ENCODE measurements at regions not wholly inside any gene's neighbourhood (a gene's known extent, or its start where the extent isn't known, plus 50 kb on each side); places are given as distances from the start of the nearest gene placed in this dataset.

DNA sequence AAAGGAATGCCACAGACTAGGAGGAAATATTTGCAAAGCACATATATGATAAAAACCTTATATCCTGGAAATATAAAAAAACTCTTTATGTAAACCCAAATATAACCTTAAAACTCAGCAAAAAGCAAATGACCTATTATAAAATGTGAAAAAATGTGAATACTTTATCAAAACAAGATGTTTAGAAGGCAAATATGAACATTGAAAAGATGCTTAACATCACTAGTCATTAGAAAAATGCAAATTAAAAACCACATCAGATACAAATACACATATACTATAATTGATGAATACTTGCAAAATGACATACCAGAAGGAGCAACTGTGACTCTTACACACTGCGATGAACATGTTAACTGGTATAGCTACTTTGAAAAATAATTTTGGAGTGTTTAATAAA lies 511.2 kb upstream of the LRRC4C start:
- Mint-ChIP-seq H3K36me3 (ENCODE audit: low read depth) (no peaks in the 10 kb centered on the region), H3K4me3 (no peak overlapping the region), H3K27ac (no peak overlapping the region), H3K27me3 (ENCODE audit: insufficient read depth) (no peaks in the 10 kb centered on the region), H3K9me3 (peaks cover 13% of the 10 kb centered on the region), H3K4me1 (ENCODE audit: low read depth) (no peaks in the 10 kb centered on the region)
- intact Hi-C loops (cut with micrococcal nuclease) = no loop called here
- no peak for DNase-seq (ENCODE audit: low spot score)

DNA sequence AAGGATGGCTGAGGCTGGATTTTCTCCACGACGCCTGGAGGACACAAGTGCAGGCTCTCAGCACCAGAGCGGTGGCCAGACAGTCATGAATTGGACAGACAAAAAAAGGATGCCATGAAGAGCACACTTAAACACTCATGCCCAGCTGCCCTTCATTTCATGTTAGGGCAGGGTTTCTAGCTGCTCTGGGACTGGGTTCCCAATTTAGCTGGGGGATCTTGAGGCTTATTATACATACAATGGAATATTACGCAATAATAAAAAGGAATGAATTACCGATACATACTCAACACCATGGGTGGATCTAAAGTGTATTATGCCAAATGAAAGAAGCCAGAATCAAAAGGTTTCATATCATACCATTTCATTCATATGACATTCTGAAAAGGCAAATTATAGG lies 512.1 kb upstream of the LRRC4C start:
- Mint-ChIP-seq H3K36me3 (ENCODE audit: low read depth) (no peaks in the 10 kb centered on the region), H3K27me3 (ENCODE audit: insufficient read depth) (no peaks in the 10 kb centered on the region), H3K9me3 (peaks cover 13% of the 10 kb centered on the region), H3K4me1 (ENCODE audit: low read depth) (no peaks in the 10 kb centered on the region), H3K27ac (no peak overlapping the region), H3K4me3 (no peak overlapping the region)
- intact Hi-C loops (cut with micrococcal nuclease) = no loop called here
- DNase-seq (ENCODE audit: low spot score) = no peak

DNA sequence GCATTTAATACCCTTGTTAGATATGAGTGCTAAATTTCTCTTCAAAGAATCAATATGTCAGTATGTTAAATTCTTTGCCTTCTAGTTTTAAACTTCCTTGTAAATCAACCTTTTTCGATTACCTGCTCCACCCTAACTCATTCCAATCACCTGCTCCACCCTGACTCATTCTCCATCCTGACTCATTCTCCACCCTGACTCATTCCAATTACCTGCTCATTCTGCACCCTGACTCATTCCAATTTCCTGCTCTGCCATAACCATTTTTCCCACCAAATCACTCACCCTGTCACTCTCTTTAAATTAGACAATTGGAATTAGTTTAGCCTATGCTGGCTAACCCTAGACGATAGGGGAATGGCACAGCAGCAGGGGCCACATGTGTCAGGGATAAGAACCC lies 519.5 kb upstream of the LRRC4C start:
- Mint-ChIP-seq H3K27ac (no peak overlapping the region), H3K9me3 (peaks cover 22% of the 10 kb centered on the region), H3K4me3 (no peak overlapping the region), H3K4me1 (ENCODE audit: low read depth) (no peaks in the 10 kb centered on the region), H3K36me3 (ENCODE audit: low read depth) (no peaks in the 10 kb centered on the region), H3K27me3 (ENCODE audit: insufficient read depth) (no peaks in the 10 kb centered on the region)
- no peak for DNase-seq (ENCODE audit: low spot score)
- intact Hi-C loops (cut with micrococcal nuclease) = no loop called here

DNA sequence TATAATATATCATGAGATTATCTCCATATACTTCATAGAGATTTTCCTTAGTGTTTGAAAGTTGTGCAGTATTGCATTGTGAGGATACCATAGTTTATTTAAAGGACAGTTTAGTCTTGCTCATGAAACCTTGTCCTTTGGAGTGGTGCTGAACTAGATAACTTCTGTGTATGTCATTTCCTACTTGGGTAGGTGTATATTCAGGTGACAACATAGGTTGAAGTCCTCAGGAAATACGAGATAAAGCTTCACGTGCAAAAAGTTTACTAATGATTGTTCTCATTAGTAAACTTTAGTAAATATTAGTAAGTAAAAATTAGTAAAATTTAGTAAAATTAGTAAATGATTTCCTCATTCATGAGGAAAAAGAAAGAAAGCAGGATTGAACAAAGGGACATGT lies 521.3 kb upstream of the LRRC4C start:
- no peak overlapping the region for H3K4me3 Mint-ChIP-seq
- no peak overlapping the region for H3K27ac Mint-ChIP-seq

DNA sequence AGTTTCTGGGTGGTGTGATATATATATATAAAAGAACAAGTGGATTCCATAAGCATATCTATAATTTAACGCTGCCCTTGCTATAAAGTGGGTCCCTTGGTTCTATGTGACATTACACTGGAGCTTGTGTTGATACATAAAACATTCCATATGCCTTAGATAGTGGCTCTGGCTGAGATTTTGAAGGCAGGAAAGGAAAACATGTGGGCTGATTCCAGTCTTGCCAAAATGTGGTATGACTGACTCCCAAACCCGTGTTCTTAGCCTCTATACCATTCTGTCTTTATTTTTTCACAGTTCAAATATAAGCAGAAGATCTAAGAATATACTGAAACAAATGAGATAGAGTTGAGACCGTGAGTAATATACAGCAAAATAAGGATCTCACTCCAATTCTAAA lies 522.8 kb upstream of the LRRC4C start:
- intact Hi-C loops (cut with micrococcal nuclease) = no loop called here
- no peak overlapping the region for H3K27ac Mint-ChIP-seq
- no peak overlapping the region for H3K4me3 Mint-ChIP-seq
- no peaks in the 10 kb centered on the region for H3K27me3 Mint-ChIP-seq (ENCODE audit: insufficient read depth)
- DNase-seq (ENCODE audit: low spot score) = no peak
- no peaks in the 10 kb centered on the region for H3K4me1 Mint-ChIP-seq (ENCODE audit: low read depth)
- peaks cover 16% of the 10 kb centered on the region for H3K9me3 Mint-ChIP-seq
- no peaks in the 10 kb centered on the region for H3K36me3 Mint-ChIP-seq (ENCODE audit: low read depth)

More for the DNA sequence above, 521.3 kb upstream of the LRRC4C start:
- DNase-seq (ENCODE audit: low spot score) = no peak
- Mint-ChIP-seq H3K9me3 (peaks cover 16% of the 10 kb centered on the region), H3K4me1 (ENCODE audit: low read depth) (no peaks in the 10 kb centered on the region), H3K36me3 (ENCODE audit: low read depth) (no peaks in the 10 kb centered on the region), H3K27me3 (ENCODE audit: insufficient read depth) (no peaks in the 10 kb centered on the region)
- intact Hi-C loops (cut with micrococcal nuclease) = no loop called here

DNA sequence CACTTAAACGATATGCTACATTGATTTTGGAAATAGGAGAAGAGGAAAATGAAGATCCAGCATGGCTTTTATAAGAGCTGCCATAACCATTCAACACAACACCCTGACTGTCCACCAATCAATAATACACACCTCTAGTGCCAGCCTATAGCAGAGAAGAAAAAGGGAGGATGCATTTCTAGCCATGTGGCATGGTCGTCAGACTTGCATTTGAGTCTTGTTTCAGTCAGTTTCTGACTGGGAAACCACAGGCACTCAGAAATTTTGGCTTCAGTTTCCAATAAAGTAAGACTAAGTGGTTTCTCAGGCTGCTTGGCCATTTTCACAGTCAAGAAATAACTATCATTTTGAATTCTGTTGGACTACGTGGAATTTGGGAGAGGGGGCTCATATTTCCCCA lies 523.5 kb upstream of the LRRC4C start:
- no peaks in the 10 kb centered on the region for H3K27me3 Mint-ChIP-seq (ENCODE audit: insufficient read depth)
- H3K27ac Mint-ChIP-seq = no peak overlapping the region
- H3K36me3 Mint-ChIP-seq (ENCODE audit: low read depth) = no peaks in the 10 kb centered on the region
- H3K4me3 Mint-ChIP-seq = no peak overlapping the region
- H3K9me3 Mint-ChIP-seq = peaks cover 20% of the 10 kb centered on the region
- H3K4me1 Mint-ChIP-seq (ENCODE audit: low read depth) = no peaks in the 10 kb centered on the region
- no peak for DNase-seq (ENCODE audit: low spot score)
- intact Hi-C loops (cut with micrococcal nuclease) = no loop called here

DNA sequence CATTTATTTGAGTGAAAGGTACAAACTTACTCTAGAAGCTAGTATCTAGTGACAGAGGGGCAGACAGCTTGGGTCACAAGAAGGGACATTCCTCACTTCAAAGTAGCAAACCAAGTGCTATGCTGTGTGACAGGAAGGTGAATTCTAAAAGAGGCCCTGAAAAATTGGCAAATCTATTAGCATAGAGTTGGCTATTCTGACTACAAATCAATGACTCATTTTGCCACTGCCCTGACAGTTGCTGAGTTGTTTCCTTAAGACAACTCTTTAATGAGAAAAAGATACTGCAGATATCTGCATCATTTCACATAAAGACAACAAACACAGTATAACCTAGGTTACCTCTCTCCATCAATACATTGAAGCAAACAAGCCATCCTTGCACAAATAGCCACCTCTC lies 524.0 kb upstream of the LRRC4C start:
- Mint-ChIP-seq H3K4me3 (no peak overlapping the region), H3K4me1 (ENCODE audit: low read depth) (no peaks in the 10 kb centered on the region), H3K36me3 (ENCODE audit: low read depth) (no peaks in the 10 kb centered on the region), H3K27me3 (ENCODE audit: insufficient read depth) (no peaks in the 10 kb centered on the region), H3K9me3 (peaks cover 21% of the 10 kb centered on the region), H3K27ac (no peak overlapping the region)
- intact Hi-C loops (cut with micrococcal nuclease) = no loop called here
- no peak for DNase-seq (ENCODE audit: low spot score)

DNA sequence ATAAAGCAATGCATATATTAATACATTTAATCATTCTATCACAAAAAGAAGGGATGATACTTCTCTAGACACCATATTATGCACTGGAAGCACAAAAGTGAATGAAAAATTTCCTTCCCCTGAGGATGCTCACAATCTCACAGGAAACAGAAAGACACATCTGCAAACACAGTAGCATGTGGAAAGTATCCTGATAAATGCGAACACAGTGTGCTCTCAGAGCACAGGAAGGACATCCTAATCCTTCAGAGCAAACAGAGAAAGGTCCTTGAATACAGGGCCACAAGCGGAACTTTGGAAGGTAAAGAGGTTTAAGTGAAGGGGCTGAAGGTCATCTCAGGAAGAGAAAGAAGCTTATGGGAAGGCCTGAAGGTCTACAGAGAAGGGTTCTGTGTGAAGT lies 524.6 kb upstream of the LRRC4C start:
- peaks cover 18% of the 10 kb centered on the region for H3K9me3 Mint-ChIP-seq
- H3K4me1 Mint-ChIP-seq (ENCODE audit: low read depth) = no peaks in the 10 kb centered on the region
- no peaks in the 10 kb centered on the region for H3K27me3 Mint-ChIP-seq (ENCODE audit: insufficient read depth)
- no peak overlapping the region for H3K27ac Mint-ChIP-seq
- H3K4me3 Mint-ChIP-seq = no peak overlapping the region
- intact Hi-C loops (cut with micrococcal nuclease) = no loop called here
- H3K36me3 Mint-ChIP-seq (ENCODE audit: low read depth) = no peaks in the 10 kb centered on the region
- no peak for DNase-seq (ENCODE audit: low spot score)

DNA sequence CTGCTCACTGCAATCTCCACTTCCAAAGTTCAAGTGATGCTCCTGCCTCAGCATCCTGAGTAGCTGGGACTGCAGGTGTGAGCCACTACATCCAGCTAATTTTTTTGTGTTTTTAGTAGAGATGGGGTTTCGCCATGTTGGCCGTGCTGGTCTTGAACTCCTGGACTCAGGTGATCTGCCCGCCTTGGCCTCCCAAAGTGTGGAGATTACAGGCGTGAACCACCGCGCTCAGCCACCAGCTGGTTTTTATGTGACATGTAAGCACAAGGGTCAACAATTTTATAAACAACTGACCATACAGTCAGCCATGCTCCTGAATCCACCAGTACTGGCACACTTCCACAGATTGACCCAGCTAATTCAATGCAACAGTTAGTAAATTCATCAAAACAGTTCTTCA lies 526.3 kb upstream of the LRRC4C start:
- Mint-ChIP-seq H3K27ac (no peak overlapping the region), H3K4me1 (ENCODE audit: low read depth) (no peaks in the 10 kb centered on the region), H3K9me3 (peaks cover 16% of the 10 kb centered on the region), H3K4me3 (no peak overlapping the region), H3K27me3 (ENCODE audit: insufficient read depth) (no peaks in the 10 kb centered on the region), H3K36me3 (ENCODE audit: low read depth) (no peaks in the 10 kb centered on the region)
- DNase-seq (ENCODE audit: low spot score) = no peak
- intact Hi-C loops (cut with micrococcal nuclease) = no loop called here

DNA sequence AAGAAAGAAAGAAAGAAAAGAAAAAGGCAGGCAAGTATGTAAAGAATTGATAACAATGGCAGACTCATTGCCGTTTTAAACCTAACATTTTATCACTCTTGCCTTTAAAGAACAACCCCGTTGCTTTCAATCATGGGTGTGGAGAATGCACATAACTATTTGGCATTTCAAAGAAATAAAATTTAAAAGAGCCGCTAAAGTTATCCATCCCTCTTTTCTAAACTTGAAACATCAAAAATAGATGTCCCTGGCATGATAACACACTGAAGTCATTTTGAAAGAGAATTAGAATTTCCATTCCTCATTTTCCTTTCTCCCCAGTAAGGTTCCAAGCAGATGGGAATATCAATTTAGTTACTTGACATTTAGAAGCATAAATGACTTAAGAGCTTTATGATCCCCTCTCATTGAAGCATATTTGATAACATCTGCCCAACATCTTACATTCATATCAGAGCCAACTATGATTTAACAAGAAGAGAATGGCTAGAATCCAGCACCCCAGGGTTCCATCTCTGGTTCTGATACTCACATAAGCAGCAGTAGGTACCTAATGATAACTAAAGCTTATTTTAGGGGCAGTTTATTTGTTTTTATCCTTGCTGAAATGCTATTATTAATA lies 529.6 kb upstream of the LRRC4C start:
- Mint-ChIP-seq H3K36me3 (ENCODE audit: low read depth) (no peaks in the 10 kb centered on the region), H3K27ac (no peak overlapping the region), H3K4me3 (no peak overlapping the region), H3K9me3 (peaks cover 9% of the 10 kb centered on the region), H3K27me3 (ENCODE audit: insufficient read depth) (no peaks in the 10 kb centered on the region), H3K4me1 (ENCODE audit: low read depth) (no peaks in the 10 kb centered on the region)
- intact Hi-C loops (cut with micrococcal nuclease) = no loop called here
- no peak for DNase-seq (ENCODE audit: low spot score)

DNA sequence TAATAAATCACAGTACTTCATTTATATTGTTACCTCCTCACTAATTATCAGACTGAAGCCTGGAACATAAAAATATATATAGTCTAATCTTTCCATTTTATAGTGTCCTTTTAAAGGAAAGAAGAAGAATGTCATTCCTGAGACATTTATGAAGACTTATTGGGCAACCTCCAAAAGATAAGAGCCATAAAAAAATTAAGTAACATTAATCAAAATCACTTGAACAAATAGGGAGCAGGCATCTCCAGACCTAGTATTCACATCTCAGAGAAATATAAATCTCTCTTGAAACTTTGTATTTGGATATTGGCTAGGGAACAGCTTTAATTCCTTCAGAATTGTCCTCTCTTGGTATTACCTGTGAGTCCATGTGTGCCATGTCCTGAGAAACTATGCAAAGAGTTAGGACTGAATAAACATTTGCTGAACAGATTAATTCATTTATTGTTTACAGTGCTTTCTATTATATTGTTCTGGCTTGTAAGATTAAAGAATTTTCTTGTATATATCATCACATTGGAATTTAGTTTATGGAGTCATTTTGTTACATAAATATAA lies 530.5 kb upstream of the LRRC4C start:
- Mint-ChIP-seq H3K4me1 (ENCODE audit: low read depth) (no peaks in the 10 kb centered on the region), H3K36me3 (ENCODE audit: low read depth) (no peaks in the 10 kb centered on the region), H3K27ac (no peak overlapping the region), H3K9me3 (peaks cover 9% of the 10 kb centered on the region), H3K4me3 (no peak overlapping the region), H3K27me3 (ENCODE audit: insufficient read depth) (no peaks in the 10 kb centered on the region)
- DNase-seq (ENCODE audit: low spot score) = no peak
- intact Hi-C loops (cut with micrococcal nuclease) = no loop called here

DNA sequence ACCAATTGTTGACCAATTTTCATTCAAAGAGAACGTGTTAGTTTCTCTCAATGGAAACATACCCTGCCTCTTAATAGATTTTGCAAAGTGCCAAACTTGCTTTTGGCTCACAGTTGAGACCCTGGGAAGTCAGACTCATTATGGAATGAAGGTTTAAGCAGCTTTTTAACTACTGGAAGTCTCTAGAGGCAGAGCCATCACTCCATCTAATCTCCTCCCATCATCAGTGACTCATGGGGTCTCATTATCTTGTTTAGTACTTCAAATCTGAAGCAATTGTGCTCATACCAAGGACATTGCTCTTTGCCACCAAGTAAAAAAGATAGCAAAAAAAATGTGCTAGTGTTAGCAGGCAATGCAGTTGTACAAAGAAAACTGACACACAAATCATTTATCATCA lies 537.1 kb upstream of the LRRC4C start:
- no peak overlapping the region for H3K27ac Mint-ChIP-seq
- no peaks in the 10 kb centered on the region for H3K27me3 Mint-ChIP-seq (ENCODE audit: insufficient read depth)
- H3K4me1 Mint-ChIP-seq (ENCODE audit: low read depth) = no peaks in the 10 kb centered on the region
- intact Hi-C loops (cut with micrococcal nuclease) = no loop called here
- DNase-seq (ENCODE audit: low spot score) = no peak
- H3K9me3 Mint-ChIP-seq = no peaks in the 10 kb centered on the region
- no peaks in the 10 kb centered on the region for H3K36me3 Mint-ChIP-seq (ENCODE audit: low read depth)
- H3K4me3 Mint-ChIP-seq = no peak overlapping the region

DNA sequence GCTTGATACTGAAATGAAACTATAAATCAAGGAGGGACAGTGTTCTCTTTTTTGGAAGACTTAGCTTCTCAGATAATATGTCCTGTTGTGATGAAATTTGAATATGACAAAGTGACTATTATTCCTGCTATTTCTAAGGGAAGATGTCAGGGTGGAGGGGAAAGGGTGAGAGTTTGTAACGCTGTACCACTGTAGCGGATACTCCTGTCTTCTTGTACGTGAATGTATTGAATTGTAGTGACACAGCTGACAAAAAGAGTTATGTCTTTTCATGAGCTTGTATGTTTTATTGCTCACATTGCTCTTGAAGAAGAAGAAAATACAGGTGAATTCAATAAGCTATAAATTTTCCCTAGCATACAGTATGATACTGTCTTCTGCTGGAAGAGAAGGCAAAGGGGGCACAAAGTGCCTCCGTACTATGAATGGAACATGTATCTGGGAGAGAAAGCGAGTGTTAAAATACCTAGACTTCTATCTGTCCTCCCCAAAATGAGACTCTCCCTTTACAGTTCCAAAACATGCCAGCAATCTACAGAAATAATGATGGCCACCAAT lies 538.5 kb upstream of the LRRC4C start:
- DNase-seq (ENCODE audit: low spot score) = no peak
- intact Hi-C loops (cut with micrococcal nuclease) = no loop called here
- Mint-ChIP-seq H3K36me3 (ENCODE audit: low read depth) (no peaks in the 10 kb centered on the region), H3K4me3 (no peak overlapping the region), H3K27ac (no peak overlapping the region), H3K9me3 (no peaks in the 10 kb centered on the region), H3K27me3 (ENCODE audit: insufficient read depth) (no peaks in the 10 kb centered on the region), H3K4me1 (ENCODE audit: low read depth) (no peaks in the 10 kb centered on the region)

DNA sequence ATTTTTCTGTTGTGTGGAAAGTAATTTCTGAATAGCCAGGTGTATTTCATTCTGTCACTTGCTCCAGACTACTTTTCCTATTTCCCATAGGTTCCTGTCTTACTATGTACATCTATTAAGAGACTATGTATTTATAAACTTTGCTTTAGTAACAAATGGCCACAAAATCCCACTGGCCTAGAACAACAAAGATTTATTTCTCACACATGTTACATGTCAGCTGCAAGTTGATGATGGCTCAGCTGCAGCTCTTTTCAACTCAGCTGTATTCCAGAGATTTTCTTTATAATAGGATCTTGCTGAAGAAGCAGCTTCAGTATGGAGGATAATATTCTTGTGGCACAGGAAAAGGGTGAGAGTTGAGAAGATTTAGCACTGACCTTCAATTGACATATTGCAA lies 539.6 kb upstream of the LRRC4C start:
- H3K27ac Mint-ChIP-seq = no peak overlapping the region
- no peaks in the 10 kb centered on the region for H3K27me3 Mint-ChIP-seq (ENCODE audit: insufficient read depth)
- intact Hi-C loops (cut with micrococcal nuclease) = no loop called here
- H3K36me3 Mint-ChIP-seq (ENCODE audit: low read depth) = no peaks in the 10 kb centered on the region
- no peaks in the 10 kb centered on the region for H3K9me3 Mint-ChIP-seq
- no peaks in the 10 kb centered on the region for H3K4me1 Mint-ChIP-seq (ENCODE audit: low read depth)
- no peak overlapping the region for H3K4me3 Mint-ChIP-seq
- DNase-seq (ENCODE audit: low spot score) = no peak
